NCI-H146 (cell line): ENCODE measurements at regions not wholly inside any gene's neighbourhood (a gene's known extent, or its start where the extent isn't known, plus 50 kb on each side); places are given as distances from the start of the nearest gene placed in this dataset.

Experiments used
- DNase-seq: peaks from one replicate; lab custom pipeline; 2025; lab: John Stamatoyannopoulos, UW

GRCh38 chr3:21801631-21802030 lies 50.6 kb upstream of the ZNF385D start:
- no peak for DNase-seq

- no peak for DNase-seq
Observed at GRCh38 chr3:21803604-21804003, 52.6 kb upstream of the ZNF385D start.

GRCh38 chr3:21804330-21804729 lies 53.3 kb upstream of the ZNF385D start:
- DNase-seq: no peak

GRCh38 chr3:21806733-21807132 lies 55.7 kb upstream of the ZNF385D start:
- DNase-seq: no peak

GRCh38 chr3:21825684-21826083 lies 74.7 kb upstream of the ZNF385D start:
- DNase-seq: no peak

GRCh38 chr3:21826416-21826815 lies 75.4 kb upstream of the ZNF385D start:
- no peak for DNase-seq

GRCh38 chr3:21830541-21830940 lies 79.5 kb upstream of the ZNF385D start:
- DNase-seq: no peak

- no peak for DNase-seq
Observed at GRCh38 chr3:21835264-21835663, 84.3 kb upstream of the ZNF385D start.

- no peak for DNase-seq
Observed at GRCh38 chr3:21836227-21836626, 85.2 kb upstream of the ZNF385D start.

GRCh38 chr3:21839176-21839575 lies 88.2 kb upstream of the ZNF385D start:
- DNase-seq: no peak

- peak; percentile 0 for DNase-seq
Observed at GRCh38 chr3:21839592-21839991, 88.6 kb upstream of the ZNF385D start.

GRCh38 chr3:21847005-21847404 lies 96.0 kb upstream of the ZNF385D start:
- no peak for DNase-seq

GRCh38 chr3:21859124-21860081 lies 108.4 kb upstream of the ZNF385D start:
- DNase-seq: no peak

- no peak for DNase-seq
Observed at GRCh38 chr3:21860082-21860475, 109.1 kb upstream of the ZNF385D start.

- no peak for DNase-seq
Observed at GRCh38 chr3:21860657-21861056, 109.6 kb upstream of the ZNF385D start.

- no peak for DNase-seq
Observed at GRCh38 chr3:21876782-21877181, 125.8 kb upstream of the ZNF385D start.

- no peak for DNase-seq
Observed at GRCh38 chr3:21877214-21877754, 126.3 kb upstream of the ZNF385D start.

GRCh38 chr3:21879184-21879886 lies 128.3 kb upstream of the ZNF385D start:
- DNase-seq: no peak

GRCh38 chr3:21888656-21889055 lies 137.6 kb upstream of the ZNF385D start:
- DNase-seq: no peak

GRCh38 chr3:21889166-21889565 lies 138.2 kb upstream of the ZNF385D start:
- DNase-seq: no peak

- DNase-seq: no peak
Observed at GRCh38 chr3:21892104-21892503, 141.1 kb upstream of the ZNF385D start.

GRCh38 chr3:21893242-21893641 lies 142.2 kb upstream of the ZNF385D start:
- no peak for DNase-seq
